LNCaP clone FGC (cell line): ENCODE measurements at regions not wholly inside any gene's neighbourhood (a gene's known extent, or its start where the extent isn't known, plus 50 kb on each side); places are given as distances from the start of the nearest gene placed in this dataset.

Experiments
- DNase-seq: peaks from one replicate; pipeline ENCODE4 v3.0.0-alpha.2; 2011; ENCODE audit warnings: low read depth
- H3K4me3 ChIP-seq: 2 replicates; pipeline ENCODE4 v1.5.1; 2011; ENCODE audit warnings: mild to moderate bottlenecking, low read depth, low read length, control low read depth
- CTCF ChIP-seq: IDR thresholded peaks from 2 replicates; pipeline ENCODE4 v1.5.1; 2012; ENCODE audit warnings: mild to moderate bottlenecking; ENCODE audit not compliant: control insufficient read depth, insufficient read depth; ENCODE audit errors: extremely low read depth

- no peak for DNase-seq
- no peak overlapping the region for H3K4me3 ChIP-seq
- TF ChIP-seq CTCF = no peak
These were observed 66.3 kb downstream of the ITM2A start for GRCh38 chrX:79300856-79301255.

GRCh38 chrX:79290596-79290995, 76.5 kb downstream of the ITM2A start:
- H3K4me3 ChIP-seq = no peak overlapping the region
- TF ChIP-seq CTCF = no peak

GRCh38 chrX:79288733-79289132, 78.4 kb downstream of the ITM2A start:
- no peak overlapping the region for H3K4me3 ChIP-seq
- no peak for DNase-seq
- TF ChIP-seq CTCF = no peak

More at GRCh38 chrX:79290596-79290995, 76.5 kb downstream of the ITM2A start:
- DNase-seq = no peak

- H3K4me3 ChIP-seq = no peak overlapping the region
- TF ChIP-seq CTCF = no peak
- DNase-seq = no peak
These were observed 79.4 kb downstream of the ITM2A start for GRCh38 chrX:79287724-79288123.

- TF ChIP-seq CTCF = no peak
- H3K4me3 ChIP-seq = no peak overlapping the region
- DNase-seq = no peak
These were observed 85.4 kb downstream of the ITM2A start for GRCh38 chrX:79281775-79282174.

GRCh38 chrX:79270401-79270800, 96.7 kb downstream of the ITM2A start:
- no peak for DNase-seq
- TF ChIP-seq CTCF = peak; percentile 53
- H3K4me3 ChIP-seq = no peak overlapping the region

GRCh38 chrX:79268788-79269187, 98.3 kb downstream of the ITM2A start:
- DNase-seq = no peak
- no peak overlapping the region for H3K4me3 ChIP-seq
- TF ChIP-seq CTCF = no peak
